SHP77 (cell line): ENCODE measurements at regions not wholly inside any gene's neighbourhood (a gene's known extent, or its start where the extent isn't known, plus 50 kb on each side); places are given as distances from the start of the nearest gene placed in this dataset.
A peak's percentile ranks its signal among the peaks of the same experiment; 100 is the strongest.

ENCODE experiments used
- DNase-seq, 2 experiments: peaks; one replicate each; lab custom pipeline; 2025; lab: John Stamatoyannopoulos, UW

- no peak for DNase-seq
These were observed 372.1 kb upstream of the MKI67 start for GRCh38 chr10:128498378-128498730.

GRCh38 chr10:128498746-128499145 is 372.5 kb upstream of the MKI67 start:
- DNase-seq = no peak

- no peak for DNase-seq
These were observed 373.3 kb upstream of the MKI67 start for GRCh38 chr10:128499486-128499885.

- no peak for DNase-seq
These were observed 373.7 kb upstream of the MKI67 start for GRCh38 chr10:128499956-128500355.

GRCh38 chr10:128500642-128501041 is 374.4 kb upstream of the MKI67 start:
- no peak for DNase-seq

- no peak for DNase-seq
These were observed 379.1 kb upstream of the MKI67 start for GRCh38 chr10:128505346-128505745.

GRCh38 chr10:128506423-128506822 is 380.2 kb upstream of the MKI67 start:
- DNase-seq = no peak

GRCh38 chr10:128507066-128507465 is 380.8 kb upstream of the MKI67 start:
- DNase-seq = no peak

- DNase-seq = no peak
These were observed 385.1 kb upstream of the MKI67 start for GRCh38 chr10:128511284-128511683.

GRCh38 chr10:128512767-128513166 is 386.5 kb upstream of the MKI67 start:
- DNase-seq = no peak

GRCh38 chr10:128514536-128514935 is 388.3 kb upstream of the MKI67 start:
- DNase-seq = no peak

GRCh38 chr10:128516180-128516579 is 390.0 kb upstream of the MKI67 start:
- no peak for DNase-seq

GRCh38 chr10:128517167-128517566 is 390.9 kb upstream of the MKI67 start:
- no peak for DNase-seq

- no peak for DNase-seq
These were observed 391.8 kb upstream of the MKI67 start for GRCh38 chr10:128518000-128518399.

- DNase-seq = no peak
These were observed 393.4 kb upstream of the MKI67 start for GRCh38 chr10:128519581-128519980.

- no peak for DNase-seq
These were observed 394.1 kb upstream of the MKI67 start for GRCh38 chr10:128520211-128520815.

- DNase-seq = no peak
These were observed 396.5 kb upstream of the MKI67 start for GRCh38 chr10:128522551-128523308.

- DNase-seq = no peak
These were observed 399.2 kb upstream of the MKI67 start for GRCh38 chr10:128525444-128525843.

- no peak for DNase-seq
These were observed 399.7 kb upstream of the MKI67 start for GRCh38 chr10:128525936-128526335.

- DNase-seq = peak; percentile 6 to 36
These were observed 400.7 kb upstream of the MKI67 start for GRCh38 chr10:128526791-128527375.

GRCh38 chr10:128527711-128528110 is 401.5 kb upstream of the MKI67 start:
- DNase-seq = no peak

GRCh38 chr10:128528167-128528566 is 401.9 kb upstream of the MKI67 start:
- DNase-seq = no peak

- no peak for DNase-seq
These were observed 402.6 kb upstream of the MKI67 start for GRCh38 chr10:128528781-128529180.

- DNase-seq = no peak
These were observed 403.0 kb upstream of the MKI67 start for GRCh38 chr10:128529225-128529624.
